Liver (tissue), 8 donors: ENCODE measurements at regions not wholly inside any gene's neighbourhood (a gene's known extent, or its start where the extent isn't known, plus 50 kb on each side); places are given as distances from the start of the nearest gene placed in this dataset.

Experiments
- DNase-seq: peaks from one replicate; pipeline ENCODE4 v3.0.0-alpha.2; 2017; ENCODE audit warnings: low spot score
- H3K27ac ChIP-seq, 2 donors: one replicate each; pipeline ENCODE4 v1.7.0; 2013; ENCODE audit warnings: inconsistent platforms in 2 of 2, low read length in 2 of 2, control low read depth in 1 of 2, low read depth in 1 of 2, mild to moderate bottlenecking in 1 of 2
- H3K27me3 ChIP-seq, 4 donors: one replicate each; pipeline versions ENCODE4 v1.6.1 to v1.7.0; 2013; ENCODE audit warnings: low read length in 3 of 4, inconsistent platforms in 1 of 4, mild to moderate bottlenecking in 1 of 4, moderate library complexity in 1 of 4; ENCODE audit not compliant: control insufficient read depth in 4 of 4, insufficient read depth in 4 of 4
- H3K36me3 ChIP-seq, 4 donors: one replicate each; pipeline versions ENCODE4 v1.6.1 to v1.7.0; 2013; ENCODE audit warnings: low read length in 3 of 4, mild to moderate bottlenecking in 3 of 4, low read depth in 1 of 4, moderate library complexity in 1 of 4; ENCODE audit not compliant: control insufficient read depth in 4 of 4, insufficient read depth in 3 of 4
- H3K4me1 ChIP-seq, 4 donors: one replicate each; pipeline versions ENCODE4 v1.6.1 to v1.7.0; 2013; ENCODE audit warnings: low read length in 3 of 4, mild to moderate bottlenecking in 3 of 4, moderate library complexity in 1 of 4; ENCODE audit not compliant: control insufficient read depth in 4 of 4, insufficient read depth in 4 of 4
- H3K4me3 ChIP-seq, 3 donors: one replicate each; pipeline versions ENCODE4 v1.6.1 to v1.7.0; 2013; ENCODE audit warnings: low read length in 3 of 3, control low read depth in 1 of 3, low read depth in 1 of 3, mild to moderate bottlenecking in 1 of 3
- H3K9ac ChIP-seq, 2 donors: one replicate each; pipeline ENCODE4 v1.7.0; 2013; ENCODE audit warnings: low read length in 2 of 2, mild to moderate bottlenecking in 2 of 2, moderate library complexity in 2 of 2, control low read depth in 1 of 2, low read depth in 1 of 2
- H3K9me3 ChIP-seq, 4 donors: one replicate each; pipeline versions ENCODE4 v1.6.1 to v1.7.0; 2013; ENCODE audit warnings: low read length in 3 of 4; ENCODE audit not compliant: control insufficient read depth in 4 of 4
- ATF3 ChIP-seq: IDR thresholded peaks from 2 replicates; pipeline ENCODE4 v1.6.1; 2016; ENCODE audit warnings: antibody characterized with exemption
- CTCF ChIP-seq: fragments of 150-350 bp; IDR thresholded peaks from 2 replicates; pipeline ENCODE4 v1.5.1; 2017; ENCODE audit warnings: improper control_type of control experiment, low read depth, low read length; ENCODE audit not compliant: missing input control
- EGR1 ChIP-seq, 2 donors: IDR thresholded peaks; 2 replicates each; pipeline ENCODE4 v1.6.1; 2016 to 2018; ENCODE audit warnings: antibody characterized with exemption in 2 of 2, low read depth in 2 of 2
- FOXA1 ChIP-seq: IDR thresholded peaks from 2 replicates; pipeline ENCODE4 v1.6.1; 2016; ENCODE audit warnings: antibody characterized with exemption
- FOXA2 ChIP-seq: IDR thresholded peaks from 2 replicates; pipeline ENCODE4 v1.6.1; 2016; ENCODE audit warnings: antibody characterized with exemption
- GABPA ChIP-seq, 2 donors: IDR thresholded peaks in 1 of 2; conservative IDR thresholded peaks in 1 of 2; 2 replicates each; pipeline ENCODE4 v1.6.1; 2016; ENCODE audit warnings: antibody characterized with exemption in 2 of 2, mild to moderate bottlenecking in 1 of 2, moderate library complexity in 1 of 2
- HNF4G ChIP-seq: IDR thresholded peaks from 2 replicates; pipeline ENCODE4 v1.6.1; 2016; ENCODE audit warnings: antibody characterized with exemption
- MAX ChIP-seq: IDR thresholded peaks from 2 replicates; pipeline ENCODE4 v1.6.1; 2016; ENCODE audit warnings: antibody characterized with exemption
- NR2F2 ChIP-seq: IDR thresholded peaks from 2 replicates; pipeline ENCODE4 v1.6.1; 2016; ENCODE audit warnings: antibody characterized with exemption
- RAD21 ChIP-seq, 2 donors: IDR thresholded peaks; 2 replicates each; pipeline ENCODE4 v1.6.1; 2016; ENCODE audit warnings: antibody characterized with exemption in 2 of 2, mild to moderate bottlenecking in 2 of 2
- REST ChIP-seq: IDR thresholded peaks from 2 replicates; pipeline ENCODE4 v1.6.1; 2016; ENCODE audit warnings: antibody characterized with exemption, mild to moderate bottlenecking
- RXRA ChIP-seq, 2 donors: IDR thresholded peaks; 2 replicates each; pipeline ENCODE4 v1.6.1; 2017 to 2018; ENCODE audit warnings: antibody characterized with exemption in 2 of 2, mild to moderate bottlenecking in 1 of 2
- SP1 ChIP-seq: IDR thresholded peaks from 2 replicates; pipeline ENCODE4 v1.6.1; 2018; ENCODE audit warnings: antibody characterized with exemption, mild to moderate bottlenecking
- TAF1 ChIP-seq: conservative IDR thresholded peaks from 2 replicates; pipeline ENCODE4 v1.6.1; 2016; ENCODE audit warnings: antibody characterized with exemption, mild to moderate bottlenecking
- YY1 ChIP-seq: IDR thresholded peaks from 2 replicates; pipeline ENCODE4 v1.6.1; 2016; ENCODE audit warnings: antibody characterized with exemption, mild to moderate bottlenecking
- ZBTB33 ChIP-seq: IDR thresholded peaks from 2 replicates; pipeline ENCODE4 v1.6.1; 2016; ENCODE audit warnings: antibody characterized with exemption
- WGBS: extraction: QIAGEN DNeasy Blood & Tissue Kit; methylation state at CpG from one replicate; pipeline ENCODE4 v1.1.7; 2013; 5-methylcytosine and 5-hydroxymethylcytosine counted together
- donor health status: healthy.
- donor health status: healthy.
- donor health status: healthy.
- donor health status: healthy.
- donor health status: healthy.

- no peaks in the 10 kb centered on the region for H3K36me3 ChIP-seq
- no peaks in the 10 kb centered on the region for H3K9me3 ChIP-seq
- no peak for DNase-seq
- TF ChIP-seq FOXA2, result no peak
- TF ChIP-seq REST, result no peak
- TF ChIP-seq ZBTB33, result no peak
- no peak for TF ChIP-seq HNF4G
- TF ChIP-seq MAX, result no peak
- TF ChIP-seq CTCF, result no peak
- TF ChIP-seq RXRA (IDR thresholded peaks at IDR 0.05), result no peak
- no peak for TF ChIP-seq NR2F2
- no peak for TF ChIP-seq YY1
- TF ChIP-seq SP1, result no peak
- no peak for TF ChIP-seq EGR1 (IDR thresholded peaks at IDR 0.05; ENCODE audit: low read depth in 2 of 2)
- no peak for TF ChIP-seq TAF1
- H3K4me3 ChIP-seq, result no peak overlapping the region
- WGBS, result 82% methylated on average over 4 of the region's 4 CpGs
- H3K4me1 ChIP-seq, result no peaks in the 10 kb centered on the region
- peaks cover 0 to 4% (median 0%) of the 10 kb centered on the region in 4 donors for H3K27me3 ChIP-seq
- H3K9ac ChIP-seq, result no peak overlapping the region
- no peak overlapping the region for H3K27ac ChIP-seq
Measured at GRCh38 chr4:8703401-8703696, 110.8 kb downstream of the CPZ start.

GRCh38 chr4:8702516-8703400 lies 110.2 kb downstream of the CPZ start:
- WGBS, result 76% methylated on average over 15 of the region's 15 CpGs
- no peak overlapping the region for H3K27ac ChIP-seq
- DNase-seq, result no peak
- no peaks in the 10 kb centered on the region for H3K4me1 ChIP-seq
- H3K36me3 ChIP-seq, result no peaks in the 10 kb centered on the region
- peaks cover 0 to 4% (median 0%) of the 10 kb centered on the region in 4 donors for H3K27me3 ChIP-seq
- no peak overlapping the region for H3K4me3 ChIP-seq
- H3K9me3 ChIP-seq, result no peaks in the 10 kb centered on the region
- H3K9ac ChIP-seq, result no peak overlapping the region
- TF ChIP-seq REST (no peak), NR2F2 (no peak), GABPA (IDR thresholded peaks at IDR 0.05 in 1 of 2, conservative IDR thresholded peaks at IDR 0.05 in 1 of 2) (no peak), RXRA (IDR thresholded peaks at IDR 0.05) (no peak), EGR1 (IDR thresholded peaks at IDR 0.05; ENCODE audit: low read depth in 2 of 2) (no peak), YY1 (no peak), RAD21 (IDR thresholded peaks at IDR 0.05) (no peak), FOXA2 (no peak), ATF3 (no peak), MAX (no peak), SP1 (no peak), TAF1 (no peak), FOXA1 (no peak), ZBTB33 (no peak), HNF4G (no peak)
